GM20431 (cell line): ENCODE measurements at regions not wholly inside any gene's neighbourhood (a gene's known extent, or its start where the extent isn't known, plus 50 kb on each side); places are given as distances from the start of the nearest gene placed in this dataset.
"Not testable (repeated sequence)": the region's sequence is repeated elsewhere in the genome, so short reads cannot be mapped to it uniquely, and the experiment has no call there.

Experiments
- in situ Hi-C: fragments of 300-500 bp; cut with MseI, MboI; formaldehyde crosslinking; loops from one replicate; pipeline ENCODE4 v1.15.0; 2020; ENCODE audit warnings: low sequenced_read_pairs; ENCODE audit not compliant: unreplicated experiment

DNA sequence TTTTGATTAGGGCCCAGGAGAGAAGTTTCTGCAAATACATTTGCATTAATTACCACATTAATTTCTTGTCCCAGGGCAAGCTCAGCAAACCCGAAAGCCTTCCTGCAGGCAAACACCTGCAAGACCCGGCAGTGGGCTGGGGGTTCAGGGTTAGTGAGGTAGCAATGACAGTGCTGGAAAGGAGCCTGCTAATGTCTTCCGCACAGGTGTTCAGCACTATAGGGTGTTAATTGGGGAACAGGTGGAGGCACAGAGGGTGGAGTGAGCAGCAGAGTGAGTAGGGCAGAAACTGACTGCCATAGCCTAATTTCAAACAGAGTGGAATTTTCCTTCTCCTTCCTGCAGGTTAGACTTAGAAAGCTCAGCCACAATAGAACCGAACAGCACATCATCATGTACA, 50.9 kb upstream of the UBASH3B start:
- in situ Hi-C loops, result no loop called here

DNA sequence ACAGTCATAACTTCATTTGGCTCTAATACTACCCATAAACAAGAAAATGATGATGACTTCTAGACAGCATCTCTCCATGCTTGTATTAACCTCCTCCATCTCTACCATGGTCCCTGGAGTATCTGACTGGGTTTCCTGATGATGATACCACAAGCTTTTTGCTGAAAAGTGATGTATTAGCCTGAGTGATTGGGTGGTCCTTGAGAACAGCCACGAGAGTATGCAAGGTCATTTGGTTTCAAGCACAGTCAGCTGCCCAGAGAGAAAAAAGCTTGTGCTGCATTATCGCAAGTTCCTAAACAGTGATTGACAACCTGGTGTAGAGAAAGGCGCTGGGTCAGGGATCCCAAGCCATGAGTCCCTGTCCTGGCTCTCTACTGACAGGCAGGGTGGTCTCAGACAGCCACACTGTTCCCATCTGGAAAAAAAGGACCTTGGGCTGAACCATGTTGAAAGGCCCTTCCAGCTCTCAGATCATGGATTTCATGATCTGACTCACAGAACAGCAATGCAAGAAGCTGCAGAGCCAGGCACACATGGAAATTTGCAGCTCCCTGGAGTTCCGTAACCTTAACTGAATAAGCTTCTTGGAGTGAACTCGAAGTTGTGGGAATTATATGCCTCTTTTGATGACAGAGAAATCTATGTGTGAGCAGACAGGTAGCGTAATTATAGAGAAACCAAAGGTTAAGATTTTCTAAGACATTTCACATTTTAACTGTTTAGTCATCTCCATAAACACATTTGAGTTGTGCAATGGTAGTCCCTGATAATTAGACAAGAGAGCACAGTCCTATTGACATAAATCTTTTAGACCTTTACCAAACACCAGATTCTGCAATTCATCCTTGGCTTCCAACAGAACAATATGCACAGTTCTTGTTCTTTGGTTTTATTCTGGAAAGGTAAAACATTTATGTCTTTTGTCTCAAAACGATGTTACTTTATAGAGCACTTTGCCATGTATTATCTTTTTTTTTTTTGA, 54.1 kb upstream of the UBASH3B start:
- in situ Hi-C loops, result no loop called here

DNA sequence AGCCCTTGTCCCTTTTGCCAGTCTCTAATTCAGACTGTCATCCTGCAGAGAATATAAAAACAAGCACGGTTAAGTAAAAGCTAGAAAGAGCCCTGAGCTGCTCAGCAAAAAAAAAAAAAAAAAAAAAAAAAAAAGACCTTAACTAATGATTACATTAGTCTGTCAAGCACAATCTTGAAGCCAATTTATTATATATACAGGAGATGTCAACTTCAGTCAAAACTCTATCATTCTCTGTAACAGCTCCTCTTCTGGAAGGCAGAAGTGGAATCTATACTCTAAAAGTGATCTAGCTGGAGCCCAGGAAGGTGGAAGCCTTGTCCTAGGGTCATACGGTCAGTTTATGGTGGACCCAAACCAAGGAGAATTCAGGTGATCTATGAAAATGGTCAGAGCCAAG, 55.2 kb upstream of the UBASH3B start:
- in situ Hi-C loops, result no loop called here

DNA sequence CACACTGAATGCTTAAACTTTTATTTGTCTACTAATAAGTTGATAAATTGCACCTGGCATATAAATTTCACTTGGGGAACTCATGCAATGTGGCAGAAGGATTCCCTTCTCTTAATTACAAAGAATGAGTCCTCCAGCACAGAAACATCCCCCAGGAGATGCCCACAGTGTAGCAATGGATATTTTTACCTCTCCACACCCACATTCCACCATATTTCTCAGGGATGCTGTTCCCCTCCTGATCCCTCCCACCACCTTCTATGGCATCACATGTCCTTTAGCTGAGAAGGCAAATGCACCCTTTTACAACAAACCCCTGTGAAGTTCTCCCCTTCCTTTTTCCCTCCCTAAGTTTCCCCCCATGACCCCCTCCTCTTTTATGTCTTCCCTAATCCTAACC, 56.1 kb upstream of the UBASH3B start:
- in situ Hi-C loops, result no loop called here

DNA sequence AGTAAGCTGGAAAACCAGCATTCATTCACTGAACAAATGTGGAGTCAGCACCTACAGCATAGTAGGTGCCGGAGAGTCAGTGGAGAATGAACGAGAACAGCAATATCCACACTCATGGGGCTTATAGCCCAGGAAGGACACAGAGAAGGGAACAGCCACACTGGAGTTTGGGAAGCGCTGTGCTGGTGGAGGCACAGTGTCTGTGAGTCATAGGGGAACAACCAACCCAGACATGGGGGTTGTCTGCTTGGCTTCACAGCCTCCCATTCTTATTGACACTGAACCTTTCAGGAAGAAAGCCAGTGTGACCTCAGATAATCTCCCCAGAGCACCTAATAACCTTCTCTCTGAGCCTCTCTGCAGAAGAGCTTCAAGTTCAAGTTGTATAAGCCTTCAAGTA, 56.6 kb upstream of the UBASH3B start:
- in situ Hi-C loops, result no loop called here

DNA sequence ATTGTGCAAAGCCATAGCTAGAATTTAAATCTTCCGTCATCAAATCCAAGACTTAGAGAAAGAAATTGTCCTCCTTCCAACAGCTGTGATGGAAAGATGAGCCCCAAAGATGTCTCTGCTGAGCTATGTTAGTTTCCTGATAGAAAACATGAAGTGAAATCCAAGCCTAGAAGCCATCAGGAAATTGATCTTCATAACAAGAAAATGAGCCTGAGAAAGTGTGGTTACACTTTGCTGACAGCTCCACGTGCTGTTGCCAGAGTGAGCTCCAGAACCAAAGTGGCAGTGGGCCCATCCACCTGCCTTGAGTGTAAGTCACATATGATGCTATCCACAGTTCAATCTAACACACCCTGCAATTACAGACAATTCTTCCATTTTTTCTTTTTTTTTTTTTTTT, 58.0 kb upstream of the UBASH3B start:
- in situ Hi-C loops, result no loop called here

DNA sequence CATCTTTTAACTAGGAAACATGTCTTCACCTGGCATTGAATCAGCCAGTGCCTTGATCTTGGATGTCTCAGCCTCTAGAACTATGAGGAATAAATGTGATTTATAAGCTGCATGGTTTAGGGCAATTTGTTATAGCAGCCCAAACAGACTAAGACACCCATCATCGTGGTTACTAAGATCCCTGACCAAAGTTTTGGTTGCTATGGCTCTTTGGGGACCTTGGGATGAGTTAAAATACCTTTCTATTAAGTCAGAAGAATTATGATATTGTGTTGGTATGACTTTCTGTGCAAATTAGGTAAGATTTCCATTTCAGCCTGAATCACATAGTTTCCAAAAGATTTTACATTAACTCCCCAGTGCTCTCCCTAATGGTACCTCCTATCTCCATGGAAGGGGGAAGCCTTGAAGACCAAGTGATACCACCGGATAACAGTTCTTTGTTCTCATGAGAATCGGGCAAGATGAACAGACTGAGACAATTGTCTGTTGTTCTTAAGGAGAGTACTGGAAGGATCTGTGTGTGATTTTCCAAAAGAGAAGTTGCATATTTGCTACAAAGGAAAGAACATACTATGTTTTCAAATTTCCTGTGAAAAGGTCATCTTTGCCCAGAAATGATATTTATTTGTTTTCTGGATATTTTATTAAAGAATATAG, 60.4 kb upstream of the UBASH3B start:
- in situ Hi-C loops, result no loop called here

DNA sequence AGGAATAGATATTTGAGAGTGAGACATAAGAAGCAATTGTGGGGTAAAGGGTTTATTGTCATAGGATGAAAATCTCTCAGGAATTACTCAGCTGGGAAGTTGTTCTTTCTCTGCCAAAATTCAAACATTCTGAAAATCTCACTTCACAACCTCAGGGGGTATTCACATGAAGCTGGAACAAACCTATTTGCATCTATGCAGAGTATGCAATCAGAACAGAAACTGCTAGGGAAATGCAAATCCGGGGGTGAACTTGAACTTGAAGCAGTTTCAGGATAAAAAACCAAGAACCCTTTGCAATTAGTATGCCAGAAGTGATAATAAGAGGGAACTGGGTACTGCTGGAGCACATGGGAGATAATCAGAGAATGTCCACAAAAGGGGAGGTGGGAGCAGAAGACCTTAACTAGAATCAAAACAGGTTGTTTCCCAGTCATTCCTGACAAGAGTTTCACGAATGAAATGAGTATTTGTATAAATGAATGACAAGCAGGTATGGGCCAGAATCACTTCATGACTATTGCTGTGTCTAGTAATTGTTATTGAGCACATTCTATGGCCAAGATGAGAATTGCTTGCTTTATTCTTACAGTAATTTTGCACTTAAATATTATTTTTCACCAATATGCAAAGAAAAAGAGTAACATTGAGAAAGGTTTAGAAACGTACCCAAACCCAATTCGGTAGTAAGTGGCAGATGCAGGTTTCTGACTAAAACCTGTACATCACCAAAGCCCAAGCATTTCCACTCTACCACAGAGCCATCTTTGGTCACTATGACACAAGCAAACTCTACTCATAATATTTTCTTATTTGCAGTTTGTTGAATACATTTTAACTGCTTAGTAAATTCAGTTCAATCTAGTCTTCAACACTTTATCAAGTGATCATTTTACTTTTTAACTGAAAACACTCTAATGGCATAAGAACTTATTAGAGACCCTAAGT, 61.8 kb upstream of the UBASH3B start:
- in situ Hi-C loops, result no loop called here

DNA sequence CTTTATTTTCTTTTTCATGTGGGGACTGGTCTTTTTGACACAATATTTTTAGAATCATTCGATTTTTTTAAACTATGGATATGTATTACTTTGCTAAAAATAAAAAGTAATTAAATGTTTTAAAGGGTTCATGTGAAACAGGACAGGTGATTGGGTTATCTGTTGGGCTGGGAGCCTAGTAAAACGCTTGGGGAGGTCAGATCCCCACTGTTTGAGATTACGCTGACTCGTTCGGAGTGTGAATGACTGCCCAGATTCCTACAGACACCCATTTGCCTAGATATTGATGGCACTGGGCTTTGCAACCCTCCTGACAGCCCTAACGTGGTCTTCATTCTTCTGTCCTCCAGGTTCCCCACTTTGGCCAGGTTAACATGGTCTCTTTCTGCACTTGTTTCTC, 62.9 kb upstream of the UBASH3B start:
- in situ Hi-C loops, result no loop called here

DNA sequence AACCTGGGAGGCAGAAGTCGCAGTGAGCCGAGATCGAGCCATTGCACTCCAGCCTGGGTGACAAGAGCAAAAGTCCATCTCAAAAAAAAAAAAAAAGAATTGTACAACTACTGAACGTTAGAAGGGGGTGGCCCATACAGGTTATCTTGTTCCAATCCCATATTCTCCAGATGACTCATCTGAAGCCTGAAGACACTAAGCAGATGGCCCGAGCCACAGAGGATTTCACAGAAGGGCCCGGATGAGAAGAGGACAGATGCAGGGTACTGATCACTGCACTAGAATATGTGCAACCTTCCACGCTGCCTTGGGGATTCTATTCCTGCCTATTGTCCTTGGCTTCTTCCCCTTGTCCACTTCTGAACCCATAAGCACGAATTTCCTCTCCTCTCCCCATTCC, 70.9 kb upstream of the UBASH3B start:
- in situ Hi-C loops, result no loop called here

DNA sequence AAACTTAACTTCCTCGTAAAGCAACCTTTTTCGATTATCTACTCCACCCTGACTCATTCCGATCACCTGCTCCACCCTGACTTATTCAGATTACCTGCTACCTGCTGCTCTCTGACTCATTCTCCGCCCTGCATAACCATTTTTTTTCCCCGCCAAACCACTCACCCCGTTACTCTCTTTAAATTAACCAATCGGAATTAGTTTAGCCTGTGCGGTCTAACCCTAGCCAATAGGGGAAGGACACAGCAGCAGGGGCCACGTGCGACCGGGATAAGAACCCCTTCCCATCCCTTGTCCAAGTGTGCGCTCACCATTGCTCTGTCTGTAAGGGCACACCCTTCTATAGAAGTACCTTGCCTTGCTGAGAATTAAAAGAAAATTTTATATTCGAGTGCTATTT, 75.5 kb upstream of the UBASH3B start:
- in situ Hi-C loops, result not testable (repeated sequence)

DNA sequence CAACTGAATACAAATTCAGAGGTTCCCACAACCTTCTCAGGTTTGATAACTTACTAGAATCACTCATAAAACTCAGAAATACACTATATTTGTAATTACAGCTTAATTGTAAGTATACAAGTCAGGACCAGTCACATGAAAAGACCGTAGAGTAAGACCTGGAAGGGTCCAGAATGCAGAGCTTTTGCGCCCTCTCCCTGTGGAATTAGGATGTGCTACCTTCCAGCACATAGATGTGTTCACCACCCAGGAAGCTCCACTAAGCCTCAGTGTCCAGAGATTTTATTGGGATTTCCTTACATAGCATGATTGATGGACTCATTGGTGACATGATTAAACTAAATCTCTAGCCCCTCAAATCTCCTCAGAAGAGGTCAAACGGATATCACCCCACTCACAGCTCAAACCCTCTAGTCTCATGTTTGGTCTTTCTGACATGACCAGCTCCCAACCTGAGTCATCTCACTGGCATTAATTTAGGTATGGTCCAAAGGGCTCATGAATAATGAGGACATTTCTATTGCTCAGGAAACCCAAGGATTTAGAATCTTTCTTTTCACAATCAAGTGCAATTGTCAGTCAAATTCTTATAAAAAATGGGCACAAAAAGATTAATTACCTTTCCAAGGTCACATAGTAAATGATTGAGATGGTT, 77.2 kb upstream of the UBASH3B start:
- in situ Hi-C loops, result no loop called here

DNA sequence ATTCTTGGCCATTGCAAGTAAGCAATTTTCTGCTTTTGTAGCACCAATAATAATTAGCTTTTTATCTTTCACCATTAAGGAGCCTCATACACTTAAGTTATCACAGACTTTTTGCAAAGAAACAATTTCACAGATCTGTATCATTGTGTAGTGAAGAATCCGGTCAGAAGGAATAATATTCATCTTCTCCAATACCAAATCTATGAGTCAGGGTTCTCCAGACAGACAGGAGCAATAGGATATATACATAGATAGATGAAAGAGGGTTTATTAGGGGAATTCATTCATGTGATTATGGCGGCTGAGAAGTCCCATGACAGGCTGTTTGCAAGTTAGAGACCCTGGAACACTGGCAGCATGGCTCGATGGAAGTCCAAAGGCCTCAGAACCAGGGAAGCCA, 82.9 kb upstream of the UBASH3B start:
- in situ Hi-C loops, result no loop called here

DNA sequence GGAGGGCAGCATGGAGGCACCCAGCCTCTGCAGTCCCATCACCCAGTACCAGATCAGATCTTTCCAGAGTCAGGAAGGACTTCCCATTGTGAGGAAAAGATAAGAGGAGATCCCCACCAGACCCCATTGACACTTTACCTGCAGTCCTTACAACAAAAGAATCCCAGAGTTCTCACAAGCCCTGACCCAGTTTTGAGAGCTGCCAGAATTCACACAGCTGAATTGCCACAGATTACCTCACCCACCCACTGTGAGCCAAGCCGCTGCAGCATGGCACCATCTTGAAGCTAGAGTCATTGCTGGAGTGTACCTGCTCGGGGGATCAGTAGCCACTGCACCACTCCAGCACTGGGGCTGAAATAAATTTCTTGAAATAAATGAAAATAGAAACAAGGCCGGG, 91.8 kb upstream of the UBASH3B start:
- in situ Hi-C loops, result no loop called here

DNA sequence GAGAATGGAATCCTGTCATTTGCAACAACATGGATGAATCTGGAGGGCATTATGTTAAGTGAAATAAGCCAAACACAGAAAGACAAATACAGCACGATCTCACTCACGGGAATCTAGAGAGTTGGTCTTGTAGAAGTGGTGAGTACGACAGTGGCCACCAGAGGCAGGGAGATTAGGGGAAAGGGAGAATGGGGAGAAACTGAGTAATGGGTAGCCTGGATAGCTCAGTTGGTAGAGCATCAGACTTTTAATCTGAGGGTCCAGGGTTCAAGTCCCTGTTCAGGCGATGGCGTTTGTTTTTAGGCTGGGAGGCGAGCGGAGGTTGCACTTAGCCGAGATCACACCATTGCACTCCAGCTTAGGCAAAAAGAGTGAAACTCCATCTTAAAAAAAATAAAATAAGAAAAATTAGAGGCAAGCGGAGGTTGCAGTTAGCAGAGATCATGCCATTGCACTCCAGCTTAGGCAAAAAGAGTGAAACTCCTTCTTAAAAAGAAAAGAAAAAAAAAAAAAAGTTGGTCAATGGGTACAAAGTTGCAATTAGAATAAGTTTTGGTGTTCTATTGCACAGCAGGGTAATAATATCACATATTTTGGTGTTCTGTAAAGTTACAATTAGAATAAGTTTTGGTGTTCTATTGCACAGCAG, 95.7 kb upstream of the UBASH3B start:
- in situ Hi-C loops, result no loop called here

DNA sequence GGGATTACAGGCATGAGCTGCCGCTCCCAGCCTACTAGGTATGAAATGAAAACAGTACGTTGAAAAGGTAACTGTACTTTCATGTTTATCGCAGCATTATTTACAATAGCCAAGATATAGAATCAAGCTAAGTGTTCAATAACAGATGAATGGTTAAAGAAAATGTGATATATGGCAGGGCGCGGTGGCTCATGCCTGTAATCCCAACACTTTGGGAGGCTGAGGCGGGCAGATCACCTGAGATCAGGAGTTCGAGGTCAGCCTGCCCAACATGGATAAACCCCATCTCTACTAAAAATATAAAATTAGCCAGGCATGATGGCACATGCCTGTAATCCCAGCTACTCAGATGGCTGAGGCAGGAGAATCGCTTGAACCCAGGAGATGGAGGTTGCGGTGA, 96.3 kb upstream of the UBASH3B start:
- in situ Hi-C loops, result not testable (repeated sequence)

DNA sequence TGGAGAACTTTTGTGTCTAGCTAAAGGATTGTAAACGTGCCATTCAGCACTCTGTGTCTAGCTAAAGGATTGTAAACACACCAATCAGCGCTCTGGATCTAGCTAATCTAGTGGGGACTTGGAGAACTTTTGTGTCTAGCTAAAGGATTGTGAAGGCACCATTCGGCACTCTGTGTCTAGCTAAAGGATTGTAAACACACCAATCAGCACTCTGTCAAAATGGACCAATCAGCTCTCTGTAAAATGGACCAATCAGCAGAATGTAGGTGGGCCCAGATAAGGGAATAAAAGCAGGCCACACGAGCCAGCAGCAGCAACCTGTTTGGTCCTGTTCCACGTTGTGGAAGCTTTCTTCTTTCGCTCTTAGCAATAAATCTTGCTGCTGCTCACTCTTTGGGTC, 98.4 kb upstream of the UBASH3B start:
- in situ Hi-C loops, result not testable (repeated sequence)

DNA sequence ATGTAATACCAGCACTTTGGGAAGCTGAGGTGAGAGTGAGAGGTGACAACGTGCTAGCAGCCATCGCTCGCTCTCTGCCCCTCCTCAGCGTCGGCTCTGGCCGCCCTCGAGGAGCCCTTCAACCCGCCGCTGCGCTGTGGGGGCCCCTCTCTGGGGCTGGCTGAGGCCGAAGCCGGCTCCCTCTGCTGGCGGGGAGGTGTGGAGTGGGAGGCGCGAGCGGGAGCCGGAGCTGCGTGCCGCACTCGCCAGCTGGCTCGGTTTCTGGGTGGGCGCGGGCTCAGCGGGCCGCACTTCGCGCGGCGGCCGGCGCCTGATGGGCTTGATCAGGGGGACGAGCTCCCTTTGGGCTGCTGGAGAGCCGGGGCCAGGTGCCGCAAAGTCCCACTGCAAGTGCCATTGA, 98.9 kb upstream of the UBASH3B start:
- in situ Hi-C loops, result no loop called here

DNA sequence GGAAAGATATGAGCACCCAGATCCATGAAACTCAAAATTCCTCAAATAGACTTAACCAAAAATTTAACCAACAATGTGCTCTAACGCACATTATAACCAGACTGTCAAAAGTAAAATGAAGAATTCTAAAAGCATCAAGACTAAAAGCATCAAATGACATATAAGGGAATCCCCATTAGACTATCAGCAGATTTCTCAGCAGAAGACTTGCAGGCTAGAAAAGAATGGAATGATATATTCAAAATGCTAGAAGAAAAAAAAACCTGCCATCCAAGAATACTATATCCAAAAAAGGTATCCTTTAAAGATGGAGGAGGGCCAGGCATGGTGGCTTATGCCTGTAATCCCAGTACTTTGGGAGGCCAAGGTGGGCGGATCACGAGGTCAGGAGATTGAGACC, 117.5 kb upstream of the UBASH3B start:
- in situ Hi-C loops, result no loop called here
